ENCODE measurements at regions not wholly inside any gene's neighbourhood (a gene's known extent, or its start where the extent isn't known, plus 50 kb on each side); places are given as distances from the start of the nearest gene placed in this dataset.

- Histone ChIP-seq H3K36me3 (ENCODE audit: control insufficient read depth in 3 of 3, insufficient read depth in 3 of 3, low read length in 3 of 3) (no peaks in the 10 kb centered on the region), H3K27me3 (ENCODE audit: control insufficient read depth in 3 of 3, insufficient read depth in 3 of 3, low read length in 3 of 3) (peaks cover 5 to 22% (median 18%) of the 10 kb centered on the region in 3 donors), H3K4me3 (ENCODE audit: low read length in 3 of 3) (no peak overlapping the region), H3K9me3 (ENCODE audit: control insufficient read depth in 3 of 3, low read length in 3 of 3) (no peaks in the 10 kb centered on the region), H3K27ac (ENCODE audit: low read depth, low read length) (no peak overlapping the region), H3K9ac (ENCODE audit: low read depth in 1 of 3, low read length in 3 of 3) (no peak overlapping the region), H3K4me1 (ENCODE audit: control insufficient read depth in 3 of 3, insufficient read depth in 3 of 3, low read length in 3 of 3) (no peaks in the 10 kb centered on the region)
Observed at GRCh38 chr10:128473396-128473795, 347.2 kb upstream of the MKI67 start.

GRCh38 chr10:128473911-128474310 lies 347.7 kb upstream of the MKI67 start:
- no peaks in the 10 kb centered on the region for H3K4me1 ChIP-seq (ENCODE audit: control insufficient read depth in 3 of 3, insufficient read depth in 3 of 3, low read length in 3 of 3)
- no peak overlapping the region for H3K9ac ChIP-seq (ENCODE audit: low read depth in 1 of 3, low read length in 3 of 3)
- peaks cover 8 to 21% (median 18%) of the 10 kb centered on the region in 3 donors for H3K27me3 ChIP-seq (ENCODE audit: control insufficient read depth in 3 of 3, insufficient read depth in 3 of 3, low read length in 3 of 3)
- no peaks in the 10 kb centered on the region for H3K36me3 ChIP-seq (ENCODE audit: control insufficient read depth in 3 of 3, insufficient read depth in 3 of 3, low read length in 3 of 3)
- H3K9me3 ChIP-seq (ENCODE audit: control insufficient read depth in 3 of 3, low read length in 3 of 3): no peaks in the 10 kb centered on the region
- no peak overlapping the region for H3K27ac ChIP-seq (ENCODE audit: low read depth, low read length)
- H3K4me3 ChIP-seq (ENCODE audit: low read length in 3 of 3): no peak overlapping the region

DNA sequence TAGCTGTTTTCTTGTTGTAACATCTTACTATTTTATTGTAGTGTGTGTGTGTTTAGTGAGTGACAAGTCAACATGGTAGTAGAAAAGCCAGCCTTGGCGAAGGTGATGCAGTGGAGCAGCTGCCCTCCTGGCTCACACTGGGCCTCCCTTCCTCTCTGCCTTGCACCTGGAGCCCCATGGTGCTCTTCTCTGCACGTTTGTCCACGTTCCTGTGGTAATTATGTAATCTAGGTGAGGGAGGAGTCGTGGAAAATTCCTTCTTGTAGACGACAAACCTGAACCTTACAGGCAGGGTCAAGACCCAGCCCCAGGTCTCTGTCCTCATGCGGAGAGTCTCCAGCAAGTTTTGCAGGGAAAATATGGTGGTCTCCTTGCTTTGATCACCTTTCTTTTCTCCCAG lies 348.3 kb upstream of the MKI67 start:
- no peak overlapping the region for H3K9ac ChIP-seq (ENCODE audit: low read depth in 1 of 3, low read length in 3 of 3)
- H3K4me1 ChIP-seq (ENCODE audit: control insufficient read depth in 3 of 3, insufficient read depth in 3 of 3, low read length in 3 of 3): no peaks in the 10 kb centered on the region
- no peak overlapping the region for H3K27ac ChIP-seq (ENCODE audit: low read depth, low read length)
- no peak overlapping the region for H3K4me3 ChIP-seq (ENCODE audit: low read length in 3 of 3)
- no peaks in the 10 kb centered on the region for H3K9me3 ChIP-seq (ENCODE audit: control insufficient read depth in 3 of 3, low read length in 3 of 3)
- no peaks in the 10 kb centered on the region for H3K36me3 ChIP-seq (ENCODE audit: control insufficient read depth in 3 of 3, insufficient read depth in 3 of 3, low read length in 3 of 3)
- peaks cover 8 to 18% (median 16%) of the 10 kb centered on the region in 3 donors for H3K27me3 ChIP-seq (ENCODE audit: control insufficient read depth in 3 of 3, insufficient read depth in 3 of 3, low read length in 3 of 3)

- H3K4me1 ChIP-seq (ENCODE audit: control insufficient read depth in 3 of 3, insufficient read depth in 3 of 3, low read length in 3 of 3): no peaks in the 10 kb centered on the region
- H3K9ac ChIP-seq (ENCODE audit: low read depth in 1 of 3, low read length in 3 of 3): no peak overlapping the region
- H3K4me3 ChIP-seq (ENCODE audit: low read length in 3 of 3): no peak overlapping the region
- no peaks in the 10 kb centered on the region for H3K9me3 ChIP-seq (ENCODE audit: control insufficient read depth in 3 of 3, low read length in 3 of 3)
- H3K27ac ChIP-seq (ENCODE audit: low read depth, low read length): no peak overlapping the region
- no peaks in the 10 kb centered on the region for H3K36me3 ChIP-seq (ENCODE audit: control insufficient read depth in 3 of 3, insufficient read depth in 3 of 3, low read length in 3 of 3)
- H3K27me3 ChIP-seq (ENCODE audit: control insufficient read depth in 3 of 3, insufficient read depth in 3 of 3, low read length in 3 of 3): peaks cover 8 to 12% (median 11%) of the 10 kb centered on the region in 3 donors
Observed at GRCh38 chr10:128475686-128476367, 349.6 kb upstream of the MKI67 start.

- no peak overlapping the region for H3K27ac ChIP-seq (ENCODE audit: low read depth, low read length)
- H3K4me3 ChIP-seq (ENCODE audit: low read length in 3 of 3): no peak overlapping the region
- peaks cover 5 to 8% (median 7%) of the 10 kb centered on the region in 3 donors for H3K27me3 ChIP-seq (ENCODE audit: control insufficient read depth in 3 of 3, insufficient read depth in 3 of 3, low read length in 3 of 3)
- no peaks in the 10 kb centered on the region for H3K9me3 ChIP-seq (ENCODE audit: control insufficient read depth in 3 of 3, low read length in 3 of 3)
- H3K36me3 ChIP-seq (ENCODE audit: control insufficient read depth in 3 of 3, insufficient read depth in 3 of 3, low read length in 3 of 3): no peaks in the 10 kb centered on the region
- H3K4me1 ChIP-seq (ENCODE audit: control insufficient read depth in 3 of 3, insufficient read depth in 3 of 3, low read length in 3 of 3): no peaks in the 10 kb centered on the region
- no peak overlapping the region for H3K9ac ChIP-seq (ENCODE audit: low read depth in 1 of 3, low read length in 3 of 3)
Observed at GRCh38 chr10:128476368-128476725, 350.1 kb upstream of the MKI67 start.

GRCh38 chr10:128476845-128477244 lies 350.6 kb upstream of the MKI67 start:
- peaks cover 3 to 10% (median 5%) of the 10 kb centered on the region in 3 donors for H3K27me3 ChIP-seq (ENCODE audit: control insufficient read depth in 3 of 3, insufficient read depth in 3 of 3, low read length in 3 of 3)
- H3K27ac ChIP-seq (ENCODE audit: low read depth, low read length): no peak overlapping the region
- no peak overlapping the region for H3K4me3 ChIP-seq (ENCODE audit: low read length in 3 of 3)
- H3K9me3 ChIP-seq (ENCODE audit: control insufficient read depth in 3 of 3, low read length in 3 of 3): no peaks in the 10 kb centered on the region
- H3K4me1 ChIP-seq (ENCODE audit: control insufficient read depth in 3 of 3, insufficient read depth in 3 of 3, low read length in 3 of 3): no peaks in the 10 kb centered on the region
- H3K36me3 ChIP-seq (ENCODE audit: control insufficient read depth in 3 of 3, insufficient read depth in 3 of 3, low read length in 3 of 3): no peaks in the 10 kb centered on the region
- H3K9ac ChIP-seq (ENCODE audit: low read depth in 1 of 3, low read length in 3 of 3): no peak overlapping the region

- no peak overlapping the region for H3K9ac ChIP-seq (ENCODE audit: low read depth in 1 of 3, low read length in 3 of 3)
- H3K4me3 ChIP-seq (ENCODE audit: low read length in 3 of 3): no peak overlapping the region
- H3K36me3 ChIP-seq (ENCODE audit: control insufficient read depth in 3 of 3, insufficient read depth in 3 of 3, low read length in 3 of 3): no peaks in the 10 kb centered on the region
- peaks cover 0 to 4% (median 1%) of the 10 kb centered on the region in 3 donors for H3K9me3 ChIP-seq (ENCODE audit: control insufficient read depth in 3 of 3, low read length in 3 of 3)
- H3K4me1 ChIP-seq (ENCODE audit: control insufficient read depth in 3 of 3, insufficient read depth in 3 of 3, low read length in 3 of 3): no peaks in the 10 kb centered on the region
- H3K27ac ChIP-seq (ENCODE audit: low read depth, low read length): no peak overlapping the region
- H3K27me3 ChIP-seq (ENCODE audit: control insufficient read depth in 3 of 3, insufficient read depth in 3 of 3, low read length in 3 of 3): peaks cover 0 to 3% (median 3%) of the 10 kb centered on the region in 3 donors
Observed at GRCh38 chr10:128480601-128481000, 354.4 kb upstream of the MKI67 start.

DNA sequence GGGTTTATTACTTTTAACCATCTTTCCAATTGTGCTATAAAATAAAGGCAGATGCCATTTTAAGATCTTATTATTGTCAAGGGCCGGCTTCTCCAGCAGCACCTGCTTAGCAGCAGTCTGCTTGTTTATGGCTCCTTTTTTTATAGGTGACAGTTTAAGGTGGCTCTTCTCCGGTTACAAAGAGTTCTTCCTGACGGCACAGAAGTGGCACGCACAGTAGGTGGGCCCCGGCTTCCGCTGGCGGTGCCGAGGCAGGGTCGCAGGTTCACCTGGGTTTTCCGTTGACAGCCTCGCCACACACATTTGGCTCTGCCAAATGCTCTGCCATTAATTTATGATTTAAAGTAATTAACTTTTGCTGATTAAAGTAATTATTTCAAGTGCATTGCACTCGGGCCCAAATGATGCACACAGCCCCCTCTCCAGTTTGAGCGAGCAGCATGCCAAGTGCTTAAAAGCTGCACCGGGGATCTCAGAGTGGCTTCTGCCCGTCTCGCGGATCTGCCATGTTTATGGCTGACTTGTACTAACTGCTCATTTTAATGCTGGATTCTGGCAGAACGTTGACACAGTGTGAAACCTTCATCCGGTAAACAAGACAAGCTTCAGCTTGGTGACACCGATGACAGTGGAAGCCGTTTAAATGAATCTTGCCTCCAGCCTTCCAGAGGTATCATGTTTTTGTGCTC lies 355.1 kb upstream of the MKI67 start:
- H3K27ac ChIP-seq (ENCODE audit: low read depth, low read length): no peak overlapping the region
- no peaks in the 10 kb centered on the region for H3K4me1 ChIP-seq (ENCODE audit: control insufficient read depth in 3 of 3, insufficient read depth in 3 of 3, low read length in 3 of 3)
- H3K27me3 ChIP-seq (ENCODE audit: control insufficient read depth in 3 of 3, insufficient read depth in 3 of 3, low read length in 3 of 3): peaks cover 0 to 3% (median 3%) of the 10 kb centered on the region in 3 donors
- no peak overlapping the region for H3K9ac ChIP-seq (ENCODE audit: low read depth in 1 of 3, low read length in 3 of 3)
- no peaks in the 10 kb centered on the region for H3K36me3 ChIP-seq (ENCODE audit: control insufficient read depth in 3 of 3, insufficient read depth in 3 of 3, low read length in 3 of 3)
- no peak overlapping the region for H3K4me3 ChIP-seq (ENCODE audit: low read length in 3 of 3)
- peaks cover 0 to 4% (median 1%) of the 10 kb centered on the region in 3 donors for H3K9me3 ChIP-seq (ENCODE audit: control insufficient read depth in 3 of 3, low read length in 3 of 3)

GRCh38 chr10:128482052-128482451 lies 355.8 kb upstream of the MKI67 start:
- Histone ChIP-seq H3K36me3 (ENCODE audit: control insufficient read depth in 3 of 3, insufficient read depth in 3 of 3, low read length in 3 of 3) (no peaks in the 10 kb centered on the region), H3K9ac (ENCODE audit: low read depth in 1 of 3, low read length in 3 of 3) (no peak overlapping the region), H3K27ac (ENCODE audit: low read depth, low read length) (no peak overlapping the region), H3K27me3 (ENCODE audit: control insufficient read depth in 3 of 3, insufficient read depth in 3 of 3, low read length in 3 of 3) (peaks cover 0 to 3% (median 3%) of the 10 kb centered on the region in 3 donors), H3K4me1 (ENCODE audit: control insufficient read depth in 3 of 3, insufficient read depth in 3 of 3, low read length in 3 of 3) (no peaks in the 10 kb centered on the region), H3K4me3 (ENCODE audit: low read length in 3 of 3) (no peak overlapping the region), H3K9me3 (ENCODE audit: control insufficient read depth in 3 of 3, low read length in 3 of 3) (peaks cover 0 to 4% (median 1%) of the 10 kb centered on the region in 3 donors)

DNA sequence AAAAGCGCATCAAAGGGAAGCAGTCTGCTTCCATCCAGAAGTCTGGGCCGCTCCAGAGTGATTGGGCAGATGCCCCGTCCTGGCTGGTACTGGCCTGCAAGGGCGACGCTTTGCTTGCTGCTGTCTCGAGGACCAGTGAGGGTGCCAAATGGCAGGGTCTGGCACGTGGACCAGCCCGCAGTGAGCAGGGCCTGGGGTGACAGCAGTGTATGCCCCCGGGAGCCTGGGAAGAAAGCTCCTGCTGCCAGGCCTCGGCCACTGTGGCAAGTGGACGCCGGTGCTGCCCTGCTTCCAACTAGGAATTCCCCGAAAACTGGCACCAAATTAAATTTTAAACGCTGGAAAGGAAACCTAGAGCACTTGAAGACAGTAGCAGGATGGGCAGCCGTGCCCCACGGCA lies 357.0 kb upstream of the MKI67 start:
- no peak overlapping the region for H3K4me3 ChIP-seq (ENCODE audit: low read length in 3 of 3)
- H3K27ac ChIP-seq (ENCODE audit: low read depth, low read length): no peak overlapping the region
- no peaks in the 10 kb centered on the region for H3K36me3 ChIP-seq (ENCODE audit: control insufficient read depth in 3 of 3, insufficient read depth in 3 of 3, low read length in 3 of 3)
- peaks cover 0 to 4% (median 1%) of the 10 kb centered on the region in 3 donors for H3K9me3 ChIP-seq (ENCODE audit: control insufficient read depth in 3 of 3, low read length in 3 of 3)
- peaks cover 0 to 3% (median 3%) of the 10 kb centered on the region in 3 donors for H3K27me3 ChIP-seq (ENCODE audit: control insufficient read depth in 3 of 3, insufficient read depth in 3 of 3, low read length in 3 of 3)
- H3K4me1 ChIP-seq (ENCODE audit: control insufficient read depth in 3 of 3, insufficient read depth in 3 of 3, low read length in 3 of 3): no peaks in the 10 kb centered on the region
- H3K9ac ChIP-seq (ENCODE audit: low read depth in 1 of 3, low read length in 3 of 3): no peak overlapping the region

Measured in skeletal muscle tissue (tissue), 3 donors.